Globus pallidus (tissue), 1 donor: ENCODE measurements at regions not wholly inside any gene's neighbourhood (a gene's known extent, or its start where the extent isn't known, plus 50 kb on each side); places are given as distances from the start of the nearest gene placed in this dataset.

Experiments
- DNase-seq: peaks from one replicate; pipeline ENCODE4 v3.0.0-alpha.2; 2015; ENCODE audit warnings: low spot score

DNA sequence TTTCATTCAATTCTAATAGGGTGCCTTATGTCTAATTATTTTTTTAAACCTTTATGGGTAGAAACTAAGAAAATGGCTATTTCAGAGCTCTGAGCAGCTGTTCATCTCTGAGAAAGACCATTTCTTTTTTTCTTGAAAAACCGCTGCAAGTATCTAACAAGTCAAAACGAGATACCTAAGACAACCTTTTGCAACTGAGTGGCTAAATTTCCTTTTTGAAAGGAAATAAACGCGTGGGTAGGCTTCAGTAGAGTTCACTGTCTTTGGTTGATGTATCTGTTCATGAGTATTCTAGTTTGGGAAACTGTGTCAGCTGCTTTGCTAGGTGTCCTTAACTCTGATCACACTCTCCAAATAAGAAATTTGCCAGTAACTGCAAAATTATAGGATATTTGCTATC, 104.3 kb upstream of the LINC00305 start:
- DNase-seq: no peak

DNA sequence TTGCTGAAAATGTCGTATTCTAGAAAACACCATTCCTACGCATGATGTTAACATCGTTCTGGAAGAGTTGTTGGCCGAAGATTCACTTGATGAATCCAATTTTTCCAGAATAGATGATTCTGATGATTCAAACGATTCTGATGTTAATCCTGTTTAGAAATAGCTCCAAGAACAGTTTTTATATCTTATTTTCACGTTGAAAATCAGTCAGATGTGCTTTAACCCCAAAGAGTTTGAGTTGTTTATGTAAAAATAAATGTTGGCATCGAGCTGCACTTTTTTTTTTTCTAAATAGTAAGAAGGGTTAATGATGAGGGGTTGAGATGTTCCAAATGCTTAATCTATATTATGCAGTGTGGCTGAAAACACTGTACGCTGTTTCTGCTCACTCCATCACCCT, 99.9 kb upstream of the LINC00305 start:
- DNase-seq: no peak

DNA sequence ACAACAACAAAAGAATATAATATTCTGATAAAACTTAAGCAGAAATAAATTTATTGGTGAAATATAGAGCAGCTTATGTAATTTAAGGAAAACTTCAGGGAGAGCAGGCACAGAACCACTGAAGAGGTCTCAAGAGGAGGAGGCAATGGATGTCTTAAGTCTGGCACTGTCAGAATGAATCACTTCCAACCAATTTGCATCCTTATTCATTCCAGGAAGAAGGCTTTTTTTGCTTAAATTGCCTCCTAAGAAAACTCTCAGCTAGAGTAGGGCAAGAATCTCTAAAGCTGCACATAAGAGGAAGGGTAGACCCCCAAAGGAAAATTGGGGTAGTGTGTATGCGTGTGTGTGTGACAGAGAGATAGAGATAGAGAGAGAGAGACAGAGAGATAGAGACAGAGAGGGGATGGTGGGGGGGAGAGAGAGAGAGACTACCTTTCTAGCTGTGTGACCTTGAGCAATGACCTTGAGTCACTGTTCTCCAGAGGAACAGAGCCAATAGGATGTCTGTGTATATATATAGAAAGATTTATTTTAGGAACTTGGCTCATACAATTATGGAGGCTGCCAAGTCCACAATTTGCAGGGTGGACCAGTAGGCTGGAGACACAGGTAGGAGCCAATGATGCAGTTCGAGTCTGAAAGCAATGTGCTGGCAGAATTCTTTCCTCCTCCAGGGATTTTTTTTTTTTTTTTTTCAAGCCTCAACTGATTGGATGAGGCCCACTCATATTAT, 96.4 kb upstream of the LINC00305 start:
- no peak for DNase-seq

DNA sequence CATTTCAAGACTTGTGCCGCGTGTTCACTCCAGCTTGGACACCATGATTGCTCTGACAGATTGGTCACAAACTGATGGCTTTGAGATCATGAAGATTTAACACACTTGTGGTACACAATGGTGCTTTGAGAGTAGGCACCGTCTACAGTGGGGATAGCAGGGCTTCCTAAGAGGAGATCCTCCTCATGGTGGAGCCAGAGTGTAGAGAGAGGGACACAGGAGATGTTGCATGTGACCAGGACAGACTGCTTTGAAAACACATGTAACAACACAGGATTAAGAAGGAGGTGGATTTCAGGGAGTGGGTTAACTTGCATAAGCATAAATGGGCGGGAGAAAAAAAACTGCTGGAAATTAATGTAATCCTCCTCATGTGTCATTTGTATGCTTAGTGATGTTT, 95.7 kb upstream of the LINC00305 start:
- peak; percentile 19 for DNase-seq

DNA sequence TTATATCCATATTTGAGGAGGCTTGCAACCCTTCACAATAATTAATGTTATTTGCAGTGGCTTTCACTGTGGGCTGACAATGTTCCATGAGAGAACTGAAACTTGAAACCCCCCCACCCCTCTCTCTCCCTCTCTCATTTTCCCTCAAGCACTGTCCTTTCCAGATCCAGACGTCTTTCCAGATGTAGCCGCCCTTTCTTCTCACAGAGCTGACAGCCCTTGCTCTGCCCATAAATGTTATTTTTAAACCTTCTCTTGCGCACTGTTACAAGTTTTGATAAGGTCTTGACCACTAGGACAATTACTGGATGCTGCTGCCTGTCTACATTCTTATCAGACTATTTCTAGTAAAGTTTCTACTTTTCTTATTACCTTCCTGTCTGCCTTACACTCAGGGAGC, 91.4 kb upstream of the LINC00305 start:
- DNase-seq: no peak

DNA sequence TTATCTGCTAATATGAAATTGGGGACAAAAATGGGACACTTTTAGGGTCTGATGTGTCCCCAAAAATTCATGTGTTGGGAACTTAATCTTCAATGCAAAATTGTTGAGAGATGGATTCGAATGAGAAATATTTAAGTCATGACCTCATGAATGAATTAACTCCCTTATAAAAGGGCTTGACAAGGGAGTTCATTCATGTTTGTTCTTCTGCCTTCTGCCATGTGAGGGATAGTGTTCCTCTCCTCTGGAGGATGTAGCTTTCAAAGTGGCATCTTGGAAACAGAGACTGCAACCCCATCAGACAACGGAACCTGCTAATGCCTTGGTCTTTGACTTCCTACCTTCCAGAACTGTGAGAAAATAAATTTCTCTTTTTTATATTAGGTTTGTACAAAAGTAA, 89.2 kb upstream of the LINC00305 start:
- peak; percentile 17 for DNase-seq

DNA sequence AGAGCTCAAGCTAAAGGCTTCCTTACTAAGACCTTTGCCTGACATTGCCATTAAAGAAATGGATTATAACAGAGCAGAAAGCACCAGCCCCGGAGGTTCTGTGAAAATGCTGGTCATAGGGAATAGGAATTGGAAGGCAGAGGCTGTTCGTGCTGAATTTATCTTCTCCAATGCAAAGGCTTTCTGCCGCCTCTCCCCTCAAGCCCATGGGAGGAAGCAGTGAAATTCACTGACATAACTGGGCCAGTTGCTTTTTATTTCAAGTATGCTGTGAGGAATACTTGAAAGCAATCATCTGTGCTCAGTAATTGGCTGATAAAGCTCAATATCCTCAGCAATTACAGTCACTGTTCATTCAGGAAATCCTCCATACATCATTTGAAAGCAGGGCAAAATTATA, 85.4 kb upstream of the LINC00305 start:
- no peak for DNase-seq

DNA sequence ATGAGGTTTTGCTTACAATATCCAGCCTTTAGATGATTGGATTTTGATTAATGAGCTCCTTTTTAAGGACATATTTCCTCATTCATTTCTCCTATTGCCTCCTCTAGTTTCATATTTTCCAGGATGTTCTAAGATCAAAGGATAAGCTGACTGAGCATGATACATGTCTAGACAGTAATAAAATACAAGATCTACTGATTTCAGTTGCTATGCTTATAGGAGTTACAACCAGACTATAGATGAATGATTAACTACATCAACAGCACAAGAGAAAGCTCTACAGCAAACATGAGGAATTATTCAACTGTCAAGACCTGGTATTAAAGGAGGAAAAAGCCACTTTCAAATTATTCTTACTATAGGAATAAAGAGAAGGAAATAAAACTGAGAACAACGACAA, 85.0 kb upstream of the LINC00305 start:
- no peak for DNase-seq

DNA sequence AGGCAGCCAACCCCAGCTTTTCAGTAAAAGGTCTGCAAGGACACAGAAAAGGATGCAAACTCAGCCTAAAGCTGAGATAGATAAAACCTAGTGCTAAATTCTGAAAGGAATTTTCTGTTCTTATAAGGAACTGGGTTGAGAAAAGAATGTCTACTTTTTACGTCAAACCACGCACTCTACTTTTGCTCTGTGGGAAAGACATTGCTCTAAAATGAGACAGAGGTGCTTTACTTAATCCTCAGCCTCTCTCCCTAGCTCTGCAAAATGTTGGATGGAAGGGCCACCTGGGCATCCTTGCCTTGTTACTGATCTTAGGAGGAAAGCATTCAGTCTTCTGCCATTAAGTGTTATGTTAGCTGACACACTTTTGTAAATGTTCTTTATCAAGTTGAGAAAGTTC, 72.1 kb upstream of the LINC00305 start:
- no peak for DNase-seq

DNA sequence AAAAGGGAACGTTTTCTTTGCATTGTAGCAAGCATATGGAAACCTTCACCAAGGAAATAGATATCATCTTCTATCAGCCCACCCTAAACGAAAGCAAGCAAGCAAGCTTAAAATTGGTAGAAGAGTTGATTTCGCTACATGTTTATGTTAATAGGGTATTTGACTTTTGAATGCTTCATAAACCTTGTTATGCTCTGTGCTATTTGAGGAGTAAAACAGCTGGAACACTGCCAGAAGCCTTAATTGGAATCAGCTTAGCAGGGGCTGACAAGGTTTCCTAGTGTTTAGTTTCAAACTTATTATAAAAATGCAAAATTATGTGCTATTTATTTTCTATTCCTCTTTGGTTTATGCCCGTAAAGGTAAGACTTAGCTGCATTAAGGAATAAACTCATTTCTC, 70.6 kb upstream of the LINC00305 start:
- no peak for DNase-seq

DNA sequence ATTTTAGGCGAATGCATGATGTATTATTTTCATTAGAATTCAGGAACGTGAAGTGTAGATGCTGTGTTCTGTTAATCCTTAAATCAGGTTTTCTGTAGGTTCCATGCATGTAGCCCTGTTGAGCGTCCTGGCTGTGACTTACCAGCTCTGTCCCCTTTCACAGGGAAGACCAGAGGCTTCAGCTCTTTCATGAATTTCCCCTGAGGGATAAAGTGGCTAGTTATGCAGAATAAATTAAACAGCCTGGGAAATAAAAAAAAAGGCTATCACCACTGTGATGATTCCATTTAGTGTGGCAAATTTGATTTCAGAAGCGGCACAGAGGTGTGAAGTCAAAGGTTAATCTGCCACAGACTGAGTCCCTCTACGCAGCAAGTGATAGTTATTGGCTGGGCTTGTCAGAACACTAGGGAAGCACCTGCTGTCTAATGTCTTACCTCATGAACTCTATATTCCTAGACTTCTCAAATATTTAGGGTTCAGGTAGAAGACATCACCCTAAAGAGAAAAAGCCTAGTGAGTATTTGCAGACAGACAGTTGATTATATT, 61.6 kb upstream of the LINC00305 start:
- no peak for DNase-seq

DNA sequence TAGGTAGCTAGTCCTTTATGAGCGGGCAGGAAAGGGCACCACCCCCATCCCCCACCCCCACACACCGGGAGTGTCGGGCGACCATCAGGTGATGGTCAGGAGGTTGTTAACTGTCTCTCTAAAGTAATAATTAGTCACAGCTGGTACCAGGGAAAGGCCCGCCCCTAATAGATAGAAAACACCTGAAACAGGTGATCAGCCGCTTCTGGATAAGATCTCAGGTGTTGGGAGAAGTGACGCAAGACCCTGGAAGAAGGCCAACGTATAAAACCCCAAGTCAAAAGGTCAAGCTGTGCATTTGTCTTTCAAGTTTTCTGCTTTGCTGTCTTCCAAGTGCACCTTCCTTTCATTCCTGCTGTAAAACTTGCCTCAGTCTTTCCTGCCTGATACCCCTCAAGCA, 59.6 kb upstream of the LINC00305 start:
- no peak for DNase-seq

DNA sequence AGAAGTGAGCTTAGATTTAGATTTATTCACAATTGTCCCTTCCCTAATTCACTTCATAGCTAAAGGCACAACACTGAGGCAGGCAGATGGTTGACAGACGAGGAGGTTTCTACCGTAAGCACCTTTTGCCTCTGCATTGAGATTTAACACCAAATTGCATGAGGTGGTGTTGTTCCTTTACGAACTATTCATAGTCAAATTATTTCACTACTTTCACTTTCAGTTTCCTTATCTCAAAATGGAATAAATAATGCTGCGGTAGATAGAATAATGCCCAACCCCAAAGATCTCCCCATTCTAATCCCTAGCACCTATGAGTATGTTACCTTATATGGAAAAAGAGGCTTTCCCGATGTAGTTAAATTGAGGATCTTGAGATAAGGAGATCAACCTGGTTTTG, 58.9 kb upstream of the LINC00305 start:
- DNase-seq: no peak

DNA sequence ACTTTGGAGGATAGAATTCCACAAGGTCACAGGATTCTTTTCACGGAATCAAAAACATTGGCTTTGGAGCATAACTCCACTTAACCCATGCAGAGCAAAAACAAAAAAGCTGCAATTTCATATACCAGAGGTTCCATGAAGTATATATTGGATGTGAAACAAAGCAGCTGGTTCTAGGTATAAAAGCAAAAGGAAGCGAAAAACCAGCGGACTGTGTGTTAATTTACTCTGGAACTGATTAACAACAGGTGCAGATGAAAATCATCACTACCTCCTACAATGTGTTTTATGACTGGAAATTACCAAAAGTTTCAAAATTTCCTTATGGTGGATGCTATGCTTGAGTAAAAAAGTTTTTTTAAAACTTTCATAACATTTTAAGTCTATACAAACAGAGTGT, 54.4 kb upstream of the LINC00305 start:
- no peak for DNase-seq

DNA sequence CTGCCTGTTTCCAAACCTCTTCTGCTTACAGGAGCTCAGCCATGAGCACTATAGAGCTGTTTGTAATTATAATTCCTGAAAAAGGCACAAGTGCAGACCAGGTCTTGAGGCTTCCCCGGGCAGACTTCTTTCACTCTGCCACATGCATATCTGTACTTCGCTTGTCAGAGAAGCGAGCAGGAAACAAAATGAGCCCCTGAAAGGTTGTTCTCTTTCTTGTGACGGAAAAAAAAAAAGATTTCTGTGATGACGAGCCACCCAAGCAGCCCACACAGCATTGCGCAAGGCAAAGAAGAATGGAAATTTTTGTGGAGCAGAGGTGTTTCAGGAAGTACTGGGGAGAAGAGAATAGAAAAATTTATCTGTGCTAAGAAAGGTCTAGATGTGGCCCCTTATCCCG, 54.0 kb upstream of the LINC00305 start:
- no peak for DNase-seq

DNA sequence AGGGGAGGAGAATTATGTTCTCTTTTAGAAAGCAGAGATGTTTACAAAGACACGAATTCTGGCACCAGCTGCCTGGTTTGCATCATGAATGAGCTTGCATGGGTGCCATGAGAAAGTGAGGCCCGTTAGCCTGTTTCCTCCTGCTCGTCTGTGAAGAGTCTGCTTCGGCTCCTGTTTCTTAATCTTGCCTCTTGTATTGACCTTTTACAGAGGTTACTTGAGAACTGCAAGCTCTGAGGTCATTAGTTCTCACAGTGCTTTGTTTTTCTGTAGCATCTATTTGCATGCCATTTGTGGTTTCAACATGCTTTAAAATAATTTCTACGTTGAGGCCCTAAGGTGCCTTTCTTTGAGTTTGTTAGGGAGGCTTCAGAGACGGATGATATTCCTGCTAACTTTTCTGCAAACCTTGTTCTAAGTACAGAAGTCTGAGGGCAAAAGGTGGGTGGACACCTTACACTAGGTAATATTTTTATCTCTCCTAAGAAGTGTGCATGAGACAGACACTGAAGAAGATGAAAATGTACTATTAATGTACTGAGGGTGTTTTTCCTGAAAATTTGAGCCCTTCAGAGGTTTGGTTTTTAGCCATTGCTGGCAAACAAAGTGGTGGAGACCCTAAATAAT, 53.4 kb upstream of the LINC00305 start:
- no peak for DNase-seq

DNA sequence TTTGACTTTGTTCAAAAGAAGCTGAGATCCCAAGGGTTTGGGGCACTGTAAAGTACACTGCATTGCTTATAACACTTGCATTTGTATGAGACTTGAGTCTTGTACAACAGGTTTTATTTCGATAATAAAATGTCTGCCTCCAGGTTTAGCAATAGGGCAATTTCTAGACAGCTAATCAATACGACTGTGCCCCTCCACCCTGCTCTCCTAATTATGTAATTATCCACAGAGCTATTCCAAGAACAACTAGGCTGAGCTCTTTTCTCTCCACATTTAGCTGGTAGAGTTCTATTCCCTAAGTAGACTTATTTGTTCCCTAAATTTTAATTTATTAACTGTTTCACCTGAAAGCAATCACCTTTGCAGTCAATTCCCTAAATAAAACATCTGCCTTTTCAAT, 52.9 kb upstream of the LINC00305 start:
- no peak for DNase-seq

DNA sequence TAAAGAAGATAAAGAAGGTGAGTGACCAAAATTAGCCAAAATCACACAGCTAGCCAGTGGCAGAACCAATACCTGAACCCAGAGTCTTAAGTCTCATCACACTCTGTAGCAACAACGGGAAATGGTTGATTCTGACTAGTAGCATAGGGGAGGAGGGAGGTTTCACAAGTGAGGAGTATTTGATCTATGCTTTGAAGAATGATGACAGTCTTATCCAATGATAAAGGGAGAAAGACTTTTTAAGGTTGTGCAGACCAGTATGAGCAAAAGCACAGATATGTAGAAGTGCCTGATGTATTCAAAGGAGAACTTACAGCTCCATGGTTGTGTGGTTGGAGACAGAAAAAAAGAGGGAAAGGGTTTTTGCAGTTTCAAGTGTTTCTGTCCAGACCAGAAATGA, 50.7 kb upstream of the LINC00305 start:
- no peak for DNase-seq
